ENCODE measurements at regions not wholly inside any gene's neighbourhood (a gene's known extent, or its start where the extent isn't known, plus 50 kb on each side); places are given as distances from the start of the nearest gene placed in this dataset.
"Not testable (repeated sequence)": the region's sequence is repeated elsewhere in the genome, so short reads cannot be mapped to it uniquely, and the experiment has no call there.

DNA sequence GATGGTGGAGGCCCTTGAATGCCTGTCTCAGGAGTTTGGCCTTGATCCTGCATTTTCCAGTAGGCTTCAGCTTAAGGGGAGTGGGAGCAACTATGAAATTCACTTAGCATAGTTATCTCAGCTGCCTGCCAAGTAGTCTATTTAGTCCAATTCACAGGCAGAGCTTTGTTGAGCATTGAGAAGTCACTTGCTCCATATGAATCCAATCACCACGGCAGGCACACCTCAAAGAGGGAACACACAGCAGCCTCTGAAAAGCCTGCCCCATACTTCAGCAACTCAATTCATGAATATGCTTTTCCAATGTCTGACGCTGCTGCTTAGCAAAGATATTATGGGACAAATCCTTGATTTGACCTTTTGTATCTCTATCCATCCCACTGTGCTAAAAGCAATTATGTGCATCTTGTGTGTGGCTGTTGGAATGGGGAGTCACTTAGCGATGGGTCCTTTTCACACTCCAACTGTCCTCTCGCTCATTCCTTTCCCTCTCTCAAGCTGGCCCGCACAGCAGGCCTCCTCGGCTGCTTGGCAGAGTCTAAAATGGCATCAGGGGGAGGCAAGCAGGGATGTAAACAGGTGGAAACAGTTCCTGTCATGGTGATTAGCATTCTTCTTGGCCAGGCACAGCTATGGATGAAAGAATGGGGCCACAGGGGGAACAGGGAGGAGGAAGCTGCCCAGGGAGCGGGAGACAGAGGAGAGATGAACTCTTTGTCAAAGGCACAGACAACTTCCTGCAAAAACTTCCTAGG lies 56.0 kb upstream of the LRPPRC start:
- Histone ChIP-seq H3K27me3 (replicated peaks; ENCODE audit: control insufficient read depth, insufficient read depth, low read length, poor library complexity, severe bottlenecking) (no peaks in the 10 kb centered on the region), H3K4me3 (ENCODE audit: insufficient read depth, low read depth, low read length, poor library complexity, severe bottlenecking) (no peak overlapping the region), H3K9me3 (ENCODE audit: control insufficient read depth, low read length) (no peaks in the 10 kb centered on the region), H3K27ac (ENCODE audit: insufficient read depth, low read length, poor library complexity, severe bottlenecking) (no peak overlapping the region), H3K36me3 (ENCODE audit: control insufficient read depth, insufficient read depth, low read length) (no peaks in the 10 kb centered on the region), H3K4me1 (ENCODE audit: control insufficient read depth, insufficient read depth, low read length, poor library complexity, severe bottlenecking) (no peaks in the 10 kb centered on the region)
- no peak for DNase-seq

DNA sequence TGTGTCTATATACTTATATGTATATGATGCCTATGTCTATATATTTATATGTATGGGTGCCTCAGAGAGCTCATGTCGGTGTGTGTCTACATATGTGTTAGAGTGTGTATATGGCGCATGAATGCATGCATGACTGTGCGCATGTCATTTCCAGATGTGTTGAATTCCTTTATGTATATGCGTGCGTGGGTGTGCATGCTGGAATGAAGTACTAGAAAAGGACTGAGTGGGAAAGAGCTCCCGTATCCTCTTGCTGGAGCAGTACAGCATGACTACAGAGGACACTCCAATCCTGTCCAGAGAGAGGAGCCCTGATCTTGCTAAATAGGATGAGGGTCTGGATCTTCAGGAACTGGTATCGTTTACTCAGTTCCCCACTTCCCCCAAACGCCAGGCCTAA lies 56.8 kb upstream of the LRPPRC start:
- H3K4me1 ChIP-seq (ENCODE audit: control insufficient read depth, insufficient read depth, low read length, poor library complexity, severe bottlenecking): no peaks in the 10 kb centered on the region
- no peaks in the 10 kb centered on the region for H3K27me3 ChIP-seq (replicated peaks; ENCODE audit: control insufficient read depth, insufficient read depth, low read length, poor library complexity, severe bottlenecking)
- DNase-seq: no peak
- no peaks in the 10 kb centered on the region for H3K9me3 ChIP-seq (ENCODE audit: control insufficient read depth, low read length)
- H3K27ac ChIP-seq (ENCODE audit: insufficient read depth, low read length, poor library complexity, severe bottlenecking): no peak overlapping the region
- H3K36me3 ChIP-seq (ENCODE audit: control insufficient read depth, insufficient read depth, low read length): no peaks in the 10 kb centered on the region
- no peak overlapping the region for H3K4me3 ChIP-seq (ENCODE audit: insufficient read depth, low read depth, low read length, poor library complexity, severe bottlenecking)

GRCh38 chr2:44053052-44053451 lies 57.3 kb upstream of the LRPPRC start:
- no peak overlapping the region for H3K27ac ChIP-seq (ENCODE audit: insufficient read depth, low read length, poor library complexity, severe bottlenecking)
- DNase-seq: no peak
- no peaks in the 10 kb centered on the region for H3K36me3 ChIP-seq (ENCODE audit: control insufficient read depth, insufficient read depth, low read length)
- no peaks in the 10 kb centered on the region for H3K27me3 ChIP-seq (replicated peaks; ENCODE audit: control insufficient read depth, insufficient read depth, low read length, poor library complexity, severe bottlenecking)
- H3K4me3 ChIP-seq (ENCODE audit: insufficient read depth, low read depth, low read length, poor library complexity, severe bottlenecking): no peak overlapping the region
- H3K4me1 ChIP-seq (ENCODE audit: control insufficient read depth, insufficient read depth, low read length, poor library complexity, severe bottlenecking): no peaks in the 10 kb centered on the region
- no peaks in the 10 kb centered on the region for H3K9me3 ChIP-seq (ENCODE audit: control insufficient read depth, low read length)

DNA sequence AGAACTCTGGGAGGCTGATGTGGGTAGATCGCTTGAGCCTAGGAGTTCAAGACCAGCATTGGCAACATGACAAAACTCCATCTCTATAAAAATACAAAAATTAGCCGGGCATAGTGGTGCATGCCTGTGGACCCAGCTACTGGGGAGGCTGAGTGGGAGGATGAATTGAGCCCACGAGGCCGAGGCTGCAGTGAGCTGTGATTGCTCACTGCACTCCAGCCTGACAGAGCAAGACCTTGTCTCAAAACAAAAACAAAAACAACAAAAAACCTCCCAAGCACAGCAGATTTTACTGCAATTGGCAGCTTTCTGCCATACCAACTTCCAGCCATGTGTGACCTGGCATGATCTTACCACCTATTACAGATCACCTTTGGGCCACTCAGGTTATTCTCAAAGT lies 57.7 kb upstream of the LRPPRC start:
- Histone ChIP-seq H3K4me3 (ENCODE audit: insufficient read depth, low read depth, low read length, poor library complexity, severe bottlenecking) (no peak overlapping the region), H3K4me1 (ENCODE audit: control insufficient read depth, insufficient read depth, low read length, poor library complexity, severe bottlenecking) (no peaks in the 10 kb centered on the region), H3K36me3 (ENCODE audit: control insufficient read depth, insufficient read depth, low read length) (no peaks in the 10 kb centered on the region), H3K27ac (ENCODE audit: insufficient read depth, low read length, poor library complexity, severe bottlenecking) (no peak overlapping the region), H3K27me3 (replicated peaks; ENCODE audit: control insufficient read depth, insufficient read depth, low read length, poor library complexity, severe bottlenecking) (no peaks in the 10 kb centered on the region), H3K9me3 (ENCODE audit: control insufficient read depth, low read length) (no peaks in the 10 kb centered on the region)
- DNase-seq: no peak

DNA sequence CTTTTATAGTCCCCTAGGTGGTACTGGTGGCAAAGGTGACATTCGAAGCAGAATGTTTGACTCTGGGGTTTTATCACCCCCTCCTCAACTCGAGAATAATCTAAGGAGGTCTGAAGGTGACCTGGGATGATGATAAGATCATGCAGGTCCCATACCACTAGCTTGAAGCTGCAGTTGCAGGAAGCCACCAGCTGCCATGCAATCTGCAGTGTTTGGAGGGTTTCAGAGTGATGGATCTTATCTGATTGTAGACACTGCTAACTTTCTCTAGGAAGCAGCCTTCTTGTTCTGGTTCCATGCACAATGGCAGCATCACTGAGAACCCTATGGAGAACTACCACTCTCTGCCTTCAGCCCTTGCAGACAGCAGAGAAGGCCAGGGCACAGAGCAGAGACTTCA lies 59.4 kb upstream of the LRPPRC start:
- Histone ChIP-seq H3K4me3 (ENCODE audit: insufficient read depth, low read depth, low read length, poor library complexity, severe bottlenecking) (no peak overlapping the region), H3K27ac (ENCODE audit: insufficient read depth, low read length, poor library complexity, severe bottlenecking) (no peak overlapping the region), H3K36me3 (ENCODE audit: control insufficient read depth, insufficient read depth, low read length) (no peaks in the 10 kb centered on the region), H3K4me1 (ENCODE audit: control insufficient read depth, insufficient read depth, low read length, poor library complexity, severe bottlenecking) (no peaks in the 10 kb centered on the region), H3K9me3 (ENCODE audit: control insufficient read depth, low read length) (no peaks in the 10 kb centered on the region), H3K27me3 (replicated peaks; ENCODE audit: control insufficient read depth, insufficient read depth, low read length, poor library complexity, severe bottlenecking) (no peaks in the 10 kb centered on the region)
- DNase-seq: no peak

GRCh38 chr2:44055664-44056063 lies 59.9 kb upstream of the LRPPRC start:
- Histone ChIP-seq H3K27ac (ENCODE audit: insufficient read depth, low read length, poor library complexity, severe bottlenecking) (no peak overlapping the region), H3K27me3 (replicated peaks; ENCODE audit: control insufficient read depth, insufficient read depth, low read length, poor library complexity, severe bottlenecking) (no peaks in the 10 kb centered on the region), H3K4me3 (ENCODE audit: insufficient read depth, low read depth, low read length, poor library complexity, severe bottlenecking) (no peak overlapping the region), H3K9me3 (ENCODE audit: control insufficient read depth, low read length) (no peaks in the 10 kb centered on the region), H3K4me1 (ENCODE audit: control insufficient read depth, insufficient read depth, low read length, poor library complexity, severe bottlenecking) (no peaks in the 10 kb centered on the region), H3K36me3 (ENCODE audit: control insufficient read depth, insufficient read depth, low read length) (no peaks in the 10 kb centered on the region)
- DNase-seq: no peak

GRCh38 chr2:44056947-44057346 lies 61.2 kb upstream of the LRPPRC start:
- no peaks in the 10 kb centered on the region for H3K9me3 ChIP-seq (ENCODE audit: control insufficient read depth, low read length)
- no peak overlapping the region for H3K4me3 ChIP-seq (ENCODE audit: insufficient read depth, low read depth, low read length, poor library complexity, severe bottlenecking)
- H3K4me1 ChIP-seq (ENCODE audit: control insufficient read depth, insufficient read depth, low read length, poor library complexity, severe bottlenecking): no peaks in the 10 kb centered on the region
- no peak overlapping the region for H3K27ac ChIP-seq (ENCODE audit: insufficient read depth, low read length, poor library complexity, severe bottlenecking)
- no peaks in the 10 kb centered on the region for H3K36me3 ChIP-seq (ENCODE audit: control insufficient read depth, insufficient read depth, low read length)
- no peak for DNase-seq
- H3K27me3 ChIP-seq (replicated peaks; ENCODE audit: control insufficient read depth, insufficient read depth, low read length, poor library complexity, severe bottlenecking): no peaks in the 10 kb centered on the region

- not testable (repeated sequence) for H3K36me3 ChIP-seq (ENCODE audit: control insufficient read depth, insufficient read depth, low read length); H3K4me3 ChIP-seq (ENCODE audit: insufficient read depth, low read depth, low read length, poor library complexity, severe bottlenecking); H3K27ac ChIP-seq (ENCODE audit: insufficient read depth, low read length, poor library complexity, severe bottlenecking); DNase-seq; H3K27me3 ChIP-seq (replicated peaks; ENCODE audit: control insufficient read depth, insufficient read depth, low read length, poor library complexity, severe bottlenecking); H3K9me3 ChIP-seq (ENCODE audit: control insufficient read depth, low read length); H3K4me1 ChIP-seq (ENCODE audit: control insufficient read depth, insufficient read depth, low read length, poor library complexity, severe bottlenecking)
Observed at GRCh38 chr2:44060286-44060685, 64.5 kb upstream of the LRPPRC start.

- Histone ChIP-seq H3K9me3 (ENCODE audit: control insufficient read depth, low read length) (no peaks in the 10 kb centered on the region), H3K36me3 (ENCODE audit: control insufficient read depth, insufficient read depth, low read length) (no peaks in the 10 kb centered on the region), H3K27ac (ENCODE audit: insufficient read depth, low read length, poor library complexity, severe bottlenecking) (no peak overlapping the region), H3K4me1 (ENCODE audit: control insufficient read depth, insufficient read depth, low read length, poor library complexity, severe bottlenecking) (no peaks in the 10 kb centered on the region), H3K27me3 (replicated peaks; ENCODE audit: control insufficient read depth, insufficient read depth, low read length, poor library complexity, severe bottlenecking) (no peaks in the 10 kb centered on the region), H3K4me3 (ENCODE audit: insufficient read depth, low read depth, low read length, poor library complexity, severe bottlenecking) (no peak overlapping the region)
- DNase-seq: no peak
Observed at GRCh38 chr2:44060990-44061389, 65.2 kb upstream of the LRPPRC start.

DNA sequence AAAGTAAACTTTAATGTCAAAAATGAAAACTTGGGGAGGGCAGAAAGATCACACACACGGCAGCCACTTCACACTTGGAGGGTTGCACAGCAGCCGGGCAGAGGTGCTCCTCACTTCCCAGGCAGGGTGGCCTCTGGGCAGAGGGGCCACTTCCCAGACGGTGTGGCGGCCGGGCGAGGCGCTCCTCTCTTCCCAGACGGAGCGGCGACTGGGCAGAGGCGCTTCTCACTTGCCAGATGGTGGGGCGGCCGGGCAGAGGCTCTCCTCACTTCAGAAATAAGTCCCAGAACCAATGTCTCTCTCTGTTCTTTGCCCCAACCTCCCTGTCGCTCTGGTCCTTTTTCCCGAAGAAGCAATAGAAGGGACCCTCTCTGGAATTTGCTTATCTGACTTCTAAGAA lies 65.7 kb upstream of the LRPPRC start:
- no peaks in the 10 kb centered on the region for H3K27me3 ChIP-seq (replicated peaks; ENCODE audit: control insufficient read depth, insufficient read depth, low read length, poor library complexity, severe bottlenecking)
- H3K4me3 ChIP-seq (ENCODE audit: insufficient read depth, low read depth, low read length, poor library complexity, severe bottlenecking): no peak overlapping the region
- H3K27ac ChIP-seq (ENCODE audit: insufficient read depth, low read length, poor library complexity, severe bottlenecking): no peak overlapping the region
- DNase-seq: no peak
- H3K4me1 ChIP-seq (ENCODE audit: control insufficient read depth, insufficient read depth, low read length, poor library complexity, severe bottlenecking): no peaks in the 10 kb centered on the region
- H3K9me3 ChIP-seq (ENCODE audit: control insufficient read depth, low read length): no peaks in the 10 kb centered on the region
- no peaks in the 10 kb centered on the region for H3K36me3 ChIP-seq (ENCODE audit: control insufficient read depth, insufficient read depth, low read length)

Data from effector memory CD4-positive, alpha-beta T cell (primary cell).